Adrenal gland (tissue), 9 donors: ENCODE measurements at regions not wholly inside any gene's neighbourhood (a gene's known extent, or its start where the extent isn't known, plus 50 kb on each side); places are given as distances from the start of the nearest gene placed in this dataset.

Experiments
- DNase-seq, 7 donors: peaks; one replicate each; pipeline ENCODE4 v3.0.0-alpha.2; 2019 to 2020
- H3K27ac ChIP-seq, 5 donors: fragments of 200-600 bp; sonication (generic) in 4 of 5; 1 replicate in 3 of 5; 2 replicates in 2 of 5; pipeline versions ENCODE4 v1.5.1 to v1.8.0; 2016 to 2020; ENCODE audit warnings: mild to moderate bottlenecking in 1 of 5
- H3K27me3 ChIP-seq: fragments of 200-600 bp; 2 replicates; pipeline ENCODE4 v1.8.0; 2021
- H3K36me3 ChIP-seq, 2 donors: fragments of 200-600 bp; replicated peaks in 1 of 2; 1 replicate in 1 of 2; 2 replicates in 1 of 2; pipeline versions ENCODE4 v1.5.1 to v1.8.0; 2018 to 2022
- H3K4me1 ChIP-seq, 2 donors: fragments of 200-600 bp; replicated peaks in 1 of 2; 1 replicate in 1 of 2; 2 replicates in 1 of 2; pipeline versions ENCODE4 v1.5.1 to v1.8.0; 2018 to 2021
- H3K4me3 ChIP-seq, 4 donors: fragments of 200-600 bp; sonication (generic) in 3 of 4; one replicate each; pipeline ENCODE4 v1.5.1; 2016 to 2018
- H3K9me3 ChIP-seq, 3 donors: fragments of 200-600 bp; sonication (generic) in 1 of 3; replicated peaks in 1 of 3; 1 replicate in 2 of 3; 2 replicates in 1 of 3; pipeline versions ENCODE4 v1.5.1 to v1.8.0; 2016 to 2021
- CTCF ChIP-seq, 6 experiments: fragments of 450-650 bp in 4 of 6; fragments of 200-600 bp in 2 of 6; sonication (generic) in 1 of 6; IDR thresholded peaks; 1 replicate in 5 of 6; 2 replicates in 1 of 6; pipeline versions ENCODE4 v1.5.1 to v1.8.0; 2016 to 2021; ENCODE audit warnings: antibody characterized with exemption in 6 of 6, mild to moderate bottlenecking in 2 of 6, moderate library complexity in 1 of 6
- POLR2A ChIP-seq, 2 donors: fragments of 450-650 bp; IDR thresholded peaks; one replicate each; pipeline ENCODE4 v1.6.1; 2017; ENCODE audit warnings: antibody characterized with exemption in 2 of 2, mild to moderate bottlenecking in 2 of 2, moderate library complexity in 1 of 2
- WGBS, 4 donors: extraction: QIAGEN DNeasy Blood & Tissue Kit in 2 of 4; methylation state at CpG; one replicate each; pipeline versions ENCODE4 v1.1.5 to v1.1.7; 2013 to 2017; 5-methylcytosine and 5-hydroxymethylcytosine counted together
- intact Hi-C, 2 donors: fragments of 100-400 bp; cut with DNase I; formaldehyde crosslinking; loops; one replicate each; pipeline versions ENCODE4 v1.14.1 to v1.15.0; 2022 to 2023
- donor health status: healthy with polysubstance abuse.
- donor health status: Bipolar disorder and iron deficiency.
- donor health status: DM: yes; HTN: yes; CAD: no.
- donor health status: DM: no; HTN: no; CAD: no.
- donor health status: DM: no; HTN: no; CAD: no.

DNA sequence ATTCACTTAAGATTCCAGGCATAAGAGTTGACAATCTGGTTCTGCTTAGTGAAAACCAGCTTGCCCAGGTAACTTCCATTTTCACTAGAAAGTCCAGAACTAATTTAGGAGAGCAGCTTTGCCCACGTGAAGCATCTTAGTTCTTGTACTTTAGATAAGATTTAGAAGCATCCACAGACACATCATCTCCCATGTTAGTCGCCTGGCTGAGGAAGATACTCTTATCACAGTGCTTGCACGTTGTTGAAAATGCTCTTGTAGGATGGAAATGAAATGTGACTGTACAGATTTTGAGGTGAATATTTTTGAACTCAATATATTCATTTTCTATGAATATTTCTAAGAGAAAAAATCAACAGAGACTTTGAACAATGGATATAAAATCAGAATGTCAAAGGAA, 159.7 kb downstream of the SOCS6 start:
- no peak overlapping the region for H3K27ac ChIP-seq
- 53 to 70% (median 61%) methylated on average over 3 of the region's 3 CpGs for WGBS, 4 donors
- intact Hi-C loops: no loop called here
- no peaks in the 10 kb centered on the region for H3K27me3 ChIP-seq
- H3K4me3 ChIP-seq: no peak overlapping the region
- no peak for TF ChIP-seq POLR2A (IDR thresholded peaks at IDR 0.05)
- no peak for TF ChIP-seq CTCF (IDR thresholded peaks at IDR 0.05)
- H3K9me3 ChIP-seq: peaks cover 0 to 3% (median 0%) of the 10 kb centered on the region in 3 donors
- H3K4me1 ChIP-seq: no peaks in the 10 kb centered on the region
- no peaks in the 10 kb centered on the region for H3K36me3 ChIP-seq
- DNase-seq: no peak

- Histone ChIP-seq H3K27me3 (no peaks in the 10 kb centered on the region), H3K9me3 (peaks cover 0 to 8% (median 0%) of the 10 kb centered on the region in 3 donors), H3K27ac (no peak overlapping the region), H3K4me1 (no peaks in the 10 kb centered on the region), H3K36me3 (no peaks in the 10 kb centered on the region), H3K4me3 (no peak overlapping the region)
- intact Hi-C loops: no loop called here
- TF ChIP-seq CTCF (IDR thresholded peaks at IDR 0.05): no peak
- TF ChIP-seq POLR2A (IDR thresholded peaks at IDR 0.05): no peak
- WGBS, 4 donors: 49 to 58% (median 53%) methylated on average over 3 of the region's 3 CpGs
- DNase-seq: no peak
Observed at GRCh38 chr18:70446063-70446462, 157.2 kb downstream of the SOCS6 start.

DNA sequence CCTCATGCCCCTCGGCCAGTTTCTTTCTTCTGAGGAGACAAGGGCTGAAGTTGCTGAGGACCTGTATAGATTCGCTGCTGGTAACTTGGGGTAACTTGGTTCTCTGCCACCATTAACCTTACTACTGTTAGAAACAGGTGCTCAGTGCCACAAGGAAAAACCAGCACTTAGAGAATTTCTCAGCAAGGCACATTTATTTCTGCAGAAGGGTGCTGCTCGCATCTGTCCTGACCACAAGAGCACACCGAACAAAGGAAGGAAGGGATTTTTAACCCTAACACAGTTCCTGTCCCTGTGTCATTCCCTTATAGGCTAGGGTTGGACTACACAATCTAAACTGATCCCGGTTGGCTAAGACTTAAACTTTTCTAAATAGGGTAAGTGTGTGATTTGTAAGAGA, 154.1 kb downstream of the SOCS6 start:
- no peak overlapping the region for H3K4me3 ChIP-seq
- no peaks in the 10 kb centered on the region for H3K4me1 ChIP-seq
- no peak overlapping the region for H3K27ac ChIP-seq
- 80 to 92% (median 85%) methylated on average over 5 of the region's 5 CpGs for WGBS, 4 donors
- H3K27me3 ChIP-seq: no peaks in the 10 kb centered on the region
- H3K36me3 ChIP-seq: no peaks in the 10 kb centered on the region
- no peak for TF ChIP-seq POLR2A (IDR thresholded peaks at IDR 0.05)
- TF ChIP-seq CTCF (IDR thresholded peaks at IDR 0.05): no peak
- H3K9me3 ChIP-seq: peaks cover 0 to 8% (median 0%) of the 10 kb centered on the region in 3 donors
- no peak for DNase-seq
- intact Hi-C loops: no loop called here

- Histone ChIP-seq H3K36me3 (no peaks in the 10 kb centered on the region), H3K27me3 (no peaks in the 10 kb centered on the region), H3K4me3 (no peak overlapping the region), H3K9me3 (no peaks in the 10 kb centered on the region), H3K4me1 (no peaks in the 10 kb centered on the region), H3K27ac (no peak overlapping the region)
- intact Hi-C loops: loop anchor here in 1 of 2 donors (5.0 kb wide), 1 partner anchor 236 kb away; no protein-coding TSS in a partner anchor
- DNase-seq: no peak
- WGBS, 4 donors: 55 to 65% (median 61%) methylated on average over 4 of the region's 4 CpGs
- TF ChIP-seq POLR2A (IDR thresholded peaks at IDR 0.05) (no peak), CTCF (IDR thresholded peaks at IDR 0.05) (no peak)
Observed at GRCh38 chr18:70432804-70433400, 144.1 kb downstream of the SOCS6 start.
